IPS DF 19.7 (cell line): ENCODE measurements at regions not wholly inside any gene's neighbourhood (a gene's known extent, or its start where the extent isn't known, plus 50 kb on each side); places are given as distances from the start of the nearest gene placed in this dataset.
"Not testable (repeated sequence)": the region's sequence is repeated elsewhere in the genome, so short reads cannot be mapped to it uniquely, and the experiment has no call there.

Experiments
- DNase-seq: peaks from one replicate; pipeline ENCODE4 v3.0.0-alpha.2; 2013; ENCODE audit warnings: low read depth, low spot score

GRCh38 chr21:32093646-32094462, 185.0 kb downstream of the MIS18A start:
- DNase-seq = no peak

- DNase-seq = no peak
Observed at GRCh38 chr21:32090956-32091355, 187.9 kb downstream of the MIS18A start.

- no peak for DNase-seq
Observed at GRCh38 chr21:32089766-32090165, 189.1 kb downstream of the MIS18A start.

- no peak for DNase-seq
Observed at GRCh38 chr21:32088471-32088870, 190.4 kb downstream of the MIS18A start.

- no peak for DNase-seq
Observed at GRCh38 chr21:32087447-32087846, 191.4 kb downstream of the MIS18A start.

- DNase-seq = no peak
Observed at GRCh38 chr21:32083197-32083596, 195.7 kb downstream of the MIS18A start.

GRCh38 chr21:32082466-32082865, 196.4 kb downstream of the MIS18A start:
- no peak for DNase-seq

GRCh38 chr21:32073593-32073992, 200.8 kb downstream of the HUNK start:
- DNase-seq = no peak

- no peak for DNase-seq
Observed at GRCh38 chr21:32073190-32073589, 200.4 kb downstream of the HUNK start.

- not testable (repeated sequence) for DNase-seq
Observed at GRCh38 chr21:32071620-32072019, 198.8 kb downstream of the HUNK start.

GRCh38 chr21:32070676-32071330, 198.0 kb downstream of the HUNK start:
- DNase-seq = no peak

GRCh38 chr21:32070126-32070525, 197.3 kb downstream of the HUNK start:
- no peak for DNase-seq

GRCh38 chr21:32065654-32066053, 192.8 kb downstream of the HUNK start:
- DNase-seq = no peak

GRCh38 chr21:32064281-32064910, 191.6 kb downstream of the HUNK start:
- DNase-seq = no peak

- DNase-seq = no peak
Observed at GRCh38 chr21:32062591-32063227, 189.9 kb downstream of the HUNK start.

- no peak for DNase-seq
Observed at GRCh38 chr21:32061729-32062128, 188.9 kb downstream of the HUNK start.

- no peak for DNase-seq
Observed at GRCh38 chr21:32056791-32057190, 184.0 kb downstream of the HUNK start.

GRCh38 chr21:32055305-32055704, 182.5 kb downstream of the HUNK start:
- DNase-seq = no peak
